HFFc6 (cell line): ENCODE measurements at regions not wholly inside any gene's neighbourhood (a gene's known extent, or its start where the extent isn't known, plus 50 kb on each side); places are given as distances from the start of the nearest gene placed in this dataset.

Experiments used
- DNase-seq: peaks from one replicate; pipeline ENCODE4 v3.0.0-alpha.2; 2018
- H3K27ac Mint-ChIP-seq: 2 replicates; pipeline ENCODE4 v1.8.0; 2020; ENCODE audit warnings: mild to moderate bottlenecking, mixed read lengths
- H3K27me3 Mint-ChIP-seq: 2 replicates; pipeline ENCODE4 v1.8.0; 2021; ENCODE audit warnings: mild to moderate bottlenecking, moderate library complexity, mixed read lengths; ENCODE audit not compliant: insufficient read depth
- H3K36me3 Mint-ChIP-seq: 2 replicates; pipeline ENCODE4 v1.8.0; 2021; ENCODE audit warnings: low read depth, mixed read lengths
- H3K4me1 Mint-ChIP-seq: 2 replicates; pipeline ENCODE4 v1.8.0; 2020; ENCODE audit warnings: low read depth, mixed read lengths
- H3K4me3 Mint-ChIP-seq: 2 replicates; pipeline ENCODE4 v1.8.0; 2020; ENCODE audit warnings: mild to moderate bottlenecking, moderate library complexity, mixed read lengths
- H3K9me3 Mint-ChIP-seq: 2 replicates; pipeline ENCODE4 v1.8.0; 2020; ENCODE audit warnings: mild to moderate bottlenecking, mixed read lengths
- CTCF ChIP-seq: fragments of 200-600 bp; sonication (generic); IDR thresholded peaks from 2 replicates; pipeline ENCODE4 v1.5.0; 2021; ENCODE audit warnings: antibody characterized with exemption, mild to moderate bottlenecking

GRCh38 chr2:128558895-128559532 is 240.3 kb upstream of the HS6ST1 start:
- H3K27ac Mint-ChIP-seq = no peak overlapping the region
- H3K4me3 Mint-ChIP-seq = no peak overlapping the region
- H3K36me3 Mint-ChIP-seq = no peaks in the 10 kb centered on the region
- no peak for TF ChIP-seq CTCF
- peaks cover 40% of the 10 kb centered on the region for H3K4me1 Mint-ChIP-seq
- H3K9me3 Mint-ChIP-seq = no peaks in the 10 kb centered on the region
- DNase-seq = no peak
- peaks cover 8% of the 10 kb centered on the region for H3K27me3 Mint-ChIP-seq

GRCh38 chr2:128559533-128560515 is 241.2 kb upstream of the HS6ST1 start:
- TF ChIP-seq CTCF = no peak
- no peak for DNase-seq
- no peak overlapping the region; the same call in 1 of the 2 replicates for H3K27ac Mint-ChIP-seq
- H3K27me3 Mint-ChIP-seq = peaks cover 8% of the 10 kb centered on the region
- H3K36me3 Mint-ChIP-seq = no peaks in the 10 kb centered on the region
- H3K4me1 Mint-ChIP-seq = peaks cover 42% of the 10 kb centered on the region
- no peak overlapping the region for H3K4me3 Mint-ChIP-seq
- H3K9me3 Mint-ChIP-seq = no peaks in the 10 kb centered on the region

GRCh38 chr2:128560718-128561117 is 242.1 kb upstream of the HS6ST1 start:
- Mint-ChIP-seq H3K9me3 (no peaks in the 10 kb centered on the region), H3K27ac (no peak overlapping the region), H3K4me3 (no peak overlapping the region), H3K27me3 (peaks cover 3% of the 10 kb centered on the region), H3K36me3 (no peaks in the 10 kb centered on the region), H3K4me1 (peaks cover 42% of the 10 kb centered on the region)
- no peak for DNase-seq
- no peak for TF ChIP-seq CTCF

GRCh38 chr2:128562471-128563347 is 244.0 kb upstream of the HS6ST1 start:
- Mint-ChIP-seq H3K9me3 (no peaks in the 10 kb centered on the region), H3K27me3 (peaks cover 3% of the 10 kb centered on the region), H3K4me1 (peaks cover 39% of the 10 kb centered on the region), H3K36me3 (no peaks in the 10 kb centered on the region), H3K27ac (peak overlapping the region; percentile 80), H3K4me3 (peak overlapping the region; percentile 62)
- DNase-seq = peak; percentile 35
- TF ChIP-seq CTCF = no peak

DNA sequence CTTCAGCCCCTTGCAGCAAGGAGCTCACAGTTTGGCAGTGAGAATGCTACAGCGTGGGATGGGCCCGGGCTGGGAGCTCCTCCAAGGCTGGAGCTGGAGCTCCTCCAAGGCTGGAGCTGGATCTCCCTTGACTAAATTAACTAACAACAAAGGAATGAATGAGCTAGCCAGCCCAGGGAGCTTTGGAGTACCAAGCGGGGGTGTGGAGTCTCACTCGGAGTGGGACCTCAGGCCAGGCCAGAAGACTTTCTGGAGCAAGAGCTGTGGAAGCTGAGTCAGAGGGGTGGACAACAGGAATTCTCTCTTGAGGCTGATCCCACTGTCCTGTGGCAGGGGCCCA is 244.7 kb upstream of the HS6ST1 start:
- Mint-ChIP-seq H3K9me3 (no peaks in the 10 kb centered on the region), H3K27me3 (peaks cover 3% of the 10 kb centered on the region), H3K4me1 (peaks cover 33% of the 10 kb centered on the region), H3K36me3 (no peaks in the 10 kb centered on the region), H3K4me3 (peak overlapping the region; percentile 62), H3K27ac (peak overlapping the region; percentile 80)
- peak; percentile 93 for DNase-seq
- no peak for TF ChIP-seq CTCF
